NCI-H2227 (cell line): ENCODE measurements at regions not wholly inside any gene's neighbourhood (a gene's known extent, or its start where the extent isn't known, plus 50 kb on each side); places are given as distances from the start of the nearest gene placed in this dataset.

Source experiments
- DNase-seq: peaks from one replicate; lab custom pipeline; 2025; ENCODE audit not compliant: unreplicated experiment; lab: John Stamatoyannopoulos, UW

- DNase-seq: no peak
Observed at GRCh38 chr18:73966954-73967353, 180.7 kb downstream of the FBXO15 start.

GRCh38 chr18:73962256-73962655 is 185.4 kb downstream of the FBXO15 start:
- no peak for DNase-seq

GRCh38 chr18:73961804-73962203 is 185.8 kb downstream of the FBXO15 start:
- no peak for DNase-seq

- DNase-seq: no peak
Observed at GRCh38 chr18:73959352-73959751, 188.3 kb downstream of the FBXO15 start.

- DNase-seq: no peak
Observed at GRCh38 chr18:73954268-73954667, 193.4 kb downstream of the FBXO15 start.

- no peak for DNase-seq
Observed at GRCh38 chr18:73952296-73952946, 195.2 kb downstream of the FBXO15 start.

- DNase-seq: no peak
Observed at GRCh38 chr18:73950116-73950700, 197.4 kb downstream of the FBXO15 start.

- DNase-seq: no peak
Observed at GRCh38 chr18:73948497-73948896, 199.1 kb downstream of the FBXO15 start.

- no peak for DNase-seq
Observed at GRCh38 chr18:73948084-73948483, 199.6 kb downstream of the FBXO15 start.

- no peak for DNase-seq
Observed at GRCh38 chr18:73947180-73947921, 200.3 kb downstream of the FBXO15 start.

GRCh38 chr18:73945130-73945792 is 202.4 kb downstream of the FBXO15 start:
- no peak for DNase-seq

- DNase-seq: no peak
Observed at GRCh38 chr18:73944715-73945114, 202.9 kb downstream of the FBXO15 start.

GRCh38 chr18:73943763-73944162 is 203.9 kb downstream of the FBXO15 start:
- no peak for DNase-seq

- DNase-seq: no peak
Observed at GRCh38 chr18:73942956-73943355, 204.7 kb downstream of the FBXO15 start.

- no peak for DNase-seq
Observed at GRCh38 chr18:73942081-73942625, 205.5 kb downstream of the FBXO15 start.

GRCh38 chr18:73940721-73941120 is 206.9 kb downstream of the FBXO15 start:
- DNase-seq: no peak

GRCh38 chr18:73939391-73939790 is 208.2 kb downstream of the FBXO15 start:
- DNase-seq: no peak

GRCh38 chr18:73933685-73934084 is 213.9 kb downstream of the FBXO15 start:
- no peak for DNase-seq

- no peak for DNase-seq
Observed at GRCh38 chr18:73932976-73933375, 214.7 kb downstream of the FBXO15 start.

GRCh38 chr18:73927496-73927895 is 220.1 kb downstream of the FBXO15 start:
- no peak for DNase-seq

- DNase-seq: no peak
Observed at GRCh38 chr18:73924836-73925235, 222.8 kb downstream of the FBXO15 start.
